Activated B cell treated with CpG ODN at 0.5 μM for 24 hours (primary cell): ENCODE measurements at regions not wholly inside any gene's neighbourhood (a gene's known extent, or its start where the extent isn't known, plus 50 kb on each side); places are given as distances from the start of the nearest gene placed in this dataset.

Experiments
- ATAC-seq: fragments of 200-7000 bp; cut with Tn5 transposase; one replicate; pipeline ENCODE4 v1.10.0; 2021; ENCODE audit warnings: low read depth, mild to moderate bottlenecking, moderate library complexity
- CTCF ChIA-PET: fragments of 350-600 bp; sonication (Branson Sonifier 250); formaldehyde crosslinking; loops from one replicate; lab custom pipeline; 2021; ENCODE audit warnings: antibody characterized with exemption; lab: Charles Lee
- POLR2A ChIA-PET: fragments of 350-600 bp; sonication (Branson Sonifier 250); formaldehyde crosslinking; loops from one replicate; lab custom pipeline; 2021; ENCODE audit warnings: antibody characterized with exemption; lab: Charles Lee
- DNase-seq: peaks from one replicate; pipeline ENCODE4 v3.0.0; 2022
- H3K27ac Mint-ChIP-seq: one replicate; pipeline ENCODE4 v1.8.0; 2020; ENCODE audit warnings: mixed read lengths
- H3K27me3 Mint-ChIP-seq: one replicate; pipeline ENCODE4 v1.8.0; 2021; ENCODE audit warnings: mixed read lengths
- H3K36me3 Mint-ChIP-seq: one replicate; pipeline ENCODE4 v1.8.0; 2021; ENCODE audit warnings: low read depth, mixed read lengths
- H3K4me1 Mint-ChIP-seq: one replicate; pipeline ENCODE4 v1.8.0; 2021; ENCODE audit warnings: mixed read lengths
- H3K4me3 Mint-ChIP-seq: one replicate; pipeline ENCODE4 v1.8.0; 2020; ENCODE audit warnings: mild to moderate bottlenecking, mixed read lengths
- H3K9me3 Mint-ChIP-seq: one replicate; pipeline ENCODE4 v1.8.0; 2020; ENCODE audit warnings: mixed read lengths
- intact Hi-C: fragments of 100-400 bp; cut with micrococcal nuclease; formaldehyde crosslinking; loops from one replicate; pipeline ENCODE4 v1.15.1; 2024
- TF ChIP-seq, protein P1 (sequence below): fragments of 200-600 bp; IDR thresholded peaks from one replicate; pipeline ENCODE4 v1.8.0; 2022; ENCODE audit warnings: antibody characterized with exemption, mild to moderate bottlenecking

DNA sequence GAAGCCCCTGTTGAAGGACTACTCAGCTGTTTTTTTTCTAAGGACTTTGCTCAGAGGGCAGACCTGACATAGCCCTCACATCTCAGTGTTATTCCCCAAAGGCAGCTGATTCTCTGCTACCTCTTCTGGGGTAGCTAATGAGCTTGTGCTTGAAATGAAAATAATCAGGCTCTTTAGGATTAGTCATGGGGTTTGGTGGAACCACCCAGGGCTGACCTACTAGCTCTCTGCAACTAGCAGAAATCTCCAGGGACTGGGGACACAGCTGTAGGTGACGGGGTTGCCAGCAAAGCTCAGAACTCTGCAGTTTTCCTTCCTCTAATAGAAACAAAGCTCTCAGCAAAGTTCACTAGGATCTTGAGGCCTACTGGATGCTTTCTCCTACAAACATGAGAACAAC, 106.4 kb upstream of the BCL9 start:
- TF ChIP-seq, protein P1, sequence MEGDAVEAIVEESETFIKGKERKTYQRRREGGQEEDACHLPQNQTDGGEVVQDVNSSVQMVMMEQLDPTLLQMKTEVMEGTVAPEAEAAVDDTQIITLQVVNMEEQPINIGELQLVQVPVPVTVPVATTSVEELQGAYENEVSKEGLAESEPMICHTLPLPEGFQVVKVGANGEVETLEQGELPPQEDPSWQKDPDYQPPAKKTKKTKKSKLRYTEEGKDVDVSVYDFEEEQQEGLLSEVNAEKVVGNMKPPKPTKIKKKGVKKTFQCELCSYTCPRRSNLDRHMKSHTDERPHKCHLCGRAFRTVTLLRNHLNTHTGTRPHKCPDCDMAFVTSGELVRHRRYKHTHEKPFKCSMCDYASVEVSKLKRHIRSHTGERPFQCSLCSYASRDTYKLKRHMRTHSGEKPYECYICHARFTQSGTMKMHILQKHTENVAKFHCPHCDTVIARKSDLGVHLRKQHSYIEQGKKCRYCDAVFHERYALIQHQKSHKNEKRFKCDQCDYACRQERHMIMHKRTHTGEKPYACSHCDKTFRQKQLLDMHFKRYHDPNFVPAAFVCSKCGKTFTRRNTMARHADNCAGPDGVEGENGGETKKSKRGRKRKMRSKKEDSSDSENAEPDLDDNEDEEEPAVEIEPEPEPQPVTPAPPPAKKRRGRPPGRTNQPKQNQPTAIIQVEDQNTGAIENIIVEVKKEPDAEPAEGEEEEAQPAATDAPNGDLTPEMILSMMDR, result no peak
- Mint-ChIP-seq H3K4me3 (no peak overlapping the region), H3K4me1 (no peaks in the 10 kb centered on the region), H3K27me3 (peaks cover 14% of the 10 kb centered on the region), H3K9me3 (no peaks in the 10 kb centered on the region), H3K36me3 (no peaks in the 10 kb centered on the region), H3K27ac (no peak overlapping the region)
- ChIA-PET POLR2A (no interaction called here), CTCF (no interaction called here)
- no peak for DNase-seq
- no peak for ATAC-seq
- intact Hi-C loops, result no loop called here

DNA sequence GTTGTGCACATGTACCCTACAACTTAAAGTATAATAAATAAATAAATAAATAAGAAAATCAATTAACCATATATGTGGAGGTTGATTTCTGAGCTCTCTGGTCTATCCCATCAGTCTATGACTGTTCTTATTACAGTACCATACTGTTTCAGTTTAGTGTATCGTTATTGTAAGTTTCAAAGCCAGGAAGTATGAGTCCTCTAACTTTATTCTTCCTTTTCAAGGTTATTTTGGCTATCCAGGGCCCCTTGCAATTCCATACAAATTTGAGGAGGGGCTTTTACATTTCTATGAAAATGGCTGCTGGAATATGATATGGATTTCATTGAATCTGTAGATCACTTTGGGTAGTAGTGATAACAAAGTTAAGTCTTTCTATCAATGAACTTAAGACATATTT, 96.9 kb upstream of the BCL9 start:
- intact Hi-C loops, result no loop called here
- TF ChIP-seq, protein P1, result no peak
- POLR2A ChIA-PET, result no interaction called here
- no peak overlapping the region for H3K4me3 Mint-ChIP-seq
- H3K4me1 Mint-ChIP-seq, result no peaks in the 10 kb centered on the region
- H3K27me3 Mint-ChIP-seq, result peaks cover 10% of the 10 kb centered on the region
- DNase-seq, result no peak
- ATAC-seq, result no peak
- CTCF ChIA-PET, result no interaction called here
- no peak overlapping the region for H3K27ac Mint-ChIP-seq
- H3K9me3 Mint-ChIP-seq, result peaks cover 35% of the 10 kb centered on the region
- H3K36me3 Mint-ChIP-seq, result no peaks in the 10 kb centered on the region

DNA sequence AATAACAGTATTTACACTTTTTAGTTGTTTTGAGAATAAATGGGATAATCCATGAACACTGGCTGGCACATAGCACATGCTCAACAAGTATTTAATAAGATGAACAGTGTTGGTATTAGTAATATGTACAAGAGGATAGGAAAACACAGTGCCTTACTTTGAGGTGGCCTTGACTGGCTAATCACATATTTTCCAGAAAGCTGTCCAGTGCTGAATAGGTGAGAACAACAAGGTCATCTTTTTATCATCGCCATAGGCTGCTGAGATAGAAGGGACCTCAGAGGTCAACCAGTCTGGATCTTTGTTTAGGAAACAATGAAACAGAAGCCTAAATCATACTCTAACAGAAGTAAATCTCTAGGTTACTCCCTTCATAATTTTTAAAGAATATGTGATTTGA, 89.7 kb upstream of the BCL9 start:
- Mint-ChIP-seq H3K4me3 (no peak overlapping the region), H3K27me3 (peaks cover 24% of the 10 kb centered on the region), H3K36me3 (no peaks in the 10 kb centered on the region), H3K4me1 (no peaks in the 10 kb centered on the region), H3K9me3 (peaks cover 11% of the 10 kb centered on the region), H3K27ac (no peak overlapping the region)
- intact Hi-C loops, result no loop called here
- ATAC-seq (no peak), DNase-seq (no peak)
- TF ChIP-seq, protein P1, result no peak
- CTCF ChIA-PET, result no interaction called here
- POLR2A ChIA-PET, result no interaction called here

DNA sequence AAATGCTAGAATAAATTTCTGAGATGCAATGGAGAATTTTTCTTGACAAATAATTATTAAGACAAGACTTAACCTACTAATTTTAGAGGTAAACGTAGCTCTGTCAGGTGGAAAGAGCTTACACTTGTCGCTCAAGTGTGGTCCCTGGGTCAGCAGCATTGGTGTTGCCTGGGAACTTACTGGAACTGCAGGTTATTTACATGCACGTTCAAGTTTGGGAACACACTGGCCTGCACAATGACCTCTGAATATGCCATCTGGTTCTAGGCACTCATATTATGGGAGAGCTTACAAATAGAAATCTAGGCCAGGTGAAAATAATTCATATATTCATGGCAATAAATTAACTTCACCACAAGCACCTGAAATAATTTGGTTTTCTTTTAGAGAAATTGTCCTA, 88.5 kb upstream of the BCL9 start:
- TF ChIP-seq, protein P1, result no peak
- CTCF ChIA-PET, result no interaction called here
- no peaks in the 10 kb centered on the region for H3K4me1 Mint-ChIP-seq
- DNase-seq, result no peak
- POLR2A ChIA-PET, result no interaction called here
- H3K4me3 Mint-ChIP-seq, result no peak overlapping the region
- peaks cover 19% of the 10 kb centered on the region for H3K27me3 Mint-ChIP-seq
- no peaks in the 10 kb centered on the region for H3K36me3 Mint-ChIP-seq
- H3K9me3 Mint-ChIP-seq, result peaks cover 5% of the 10 kb centered on the region
- ATAC-seq, result no peak
- H3K27ac Mint-ChIP-seq, result no peak overlapping the region
- intact Hi-C loops, result no loop called here

DNA sequence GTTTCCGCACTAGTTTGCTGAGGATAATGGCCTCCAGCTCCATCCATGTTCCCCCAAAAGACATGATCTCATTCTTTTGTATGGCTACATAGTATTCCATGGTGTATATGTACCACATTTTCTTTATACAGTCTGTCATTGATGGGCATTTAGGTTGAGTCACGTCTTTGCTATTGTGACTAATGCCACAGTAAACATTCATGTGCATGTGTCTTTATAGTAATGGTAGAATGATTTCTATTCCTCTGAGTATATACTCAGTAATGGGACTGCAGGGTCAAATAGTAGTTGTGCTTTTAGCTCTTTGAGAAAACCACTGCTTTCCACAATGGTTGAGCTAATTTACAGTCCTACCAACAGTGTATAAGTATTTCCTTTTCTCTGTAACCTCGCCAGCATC, 78.3 kb upstream of the BCL9 start:
- POLR2A ChIA-PET, result no interaction called here
- Mint-ChIP-seq H3K9me3 (peaks cover 30% of the 10 kb centered on the region), H3K4me1 (no peaks in the 10 kb centered on the region), H3K36me3 (no peaks in the 10 kb centered on the region), H3K4me3 (no peak overlapping the region), H3K27me3 (peaks cover 10% of the 10 kb centered on the region), H3K27ac (no peak overlapping the region)
- TF ChIP-seq, protein P1, result no peak
- CTCF ChIA-PET, result no interaction called here
- intact Hi-C loops, result no loop called here
- no peak for ATAC-seq
- DNase-seq, result no peak
